ENCODE measurements at regions not wholly inside any gene's neighbourhood (a gene's known extent, or its start where the extent isn't known, plus 50 kb on each side); places are given as distances from the start of the nearest gene placed in this dataset.

DNA sequence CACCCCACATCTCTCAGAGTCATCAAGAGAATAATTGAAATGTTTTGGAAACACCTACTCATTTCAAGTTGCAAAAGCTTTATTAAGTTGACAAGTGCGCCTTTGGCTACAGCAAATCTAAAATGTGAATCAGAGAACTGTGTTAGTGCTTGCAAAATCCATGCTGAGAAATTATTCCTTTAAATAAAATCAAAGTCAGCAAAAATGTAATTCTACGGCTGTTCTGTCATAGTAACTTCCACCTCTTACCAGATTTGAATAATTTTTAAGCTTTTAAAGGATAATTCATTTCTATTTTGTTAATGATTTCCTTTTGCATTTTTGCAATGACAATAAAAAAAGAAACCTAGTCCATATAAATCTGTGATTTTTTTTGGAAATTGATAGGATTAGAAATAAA lies 1779.1 kb downstream of the STIM2 start:
- no peaks in the 10 kb centered on the region for H3K4me1 ChIP-seq (ENCODE audit: control insufficient read depth in 1 of 2, insufficient read depth in 2 of 2, low read length in 2 of 2)

DNA sequence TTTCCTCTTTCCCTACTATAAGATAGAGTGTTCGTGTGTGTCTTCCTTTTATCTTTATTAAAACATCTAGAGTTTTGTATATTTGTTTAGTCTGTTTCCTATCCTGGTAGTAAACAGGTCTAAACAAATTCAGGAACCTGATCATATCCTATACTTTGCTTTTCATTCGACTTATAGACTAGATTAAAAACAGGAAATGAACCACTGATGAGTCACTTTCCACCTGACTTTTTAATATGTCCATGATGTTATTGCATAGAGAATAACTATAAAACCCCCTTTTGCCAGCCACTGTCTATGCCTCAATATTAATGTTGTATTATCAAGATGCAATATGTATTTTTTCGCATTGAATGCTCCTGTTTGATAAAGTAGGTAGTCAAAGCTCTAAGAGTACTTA lies 1794.0 kb downstream of the STIM2 start:
- Histone ChIP-seq H3K27ac (ENCODE audit: low read depth, low read length) (no peak overlapping the region), H3K9ac (ENCODE audit: low read depth in 1 of 2, low read length in 2 of 2) (no peak overlapping the region), H3K4me1 (ENCODE audit: control insufficient read depth in 1 of 2, insufficient read depth in 2 of 2, low read length in 2 of 2) (no peaks in the 10 kb centered on the region), H3K36me3 (ENCODE audit: control insufficient read depth in 1 of 2, insufficient read depth in 2 of 2, low read length in 2 of 2) (no peaks in the 10 kb centered on the region), H3K4me3 (ENCODE audit: low read depth in 1 of 2, low read length in 2 of 2) (no peak overlapping the region), H3K27me3 (ENCODE audit: control insufficient read depth in 1 of 2, insufficient read depth in 2 of 2, low read length in 2 of 2) (no peaks in the 10 kb centered on the region), H3K9me3 (ENCODE audit: control insufficient read depth in 1 of 2, low read length in 2 of 2) (peaks cover 12 to 17% of the 10 kb centered on the region in 2 donors)

More for the DNA sequence above, 1779.1 kb downstream of the STIM2 start:
- Histone ChIP-seq H3K9me3 (ENCODE audit: control insufficient read depth in 1 of 2, low read length in 2 of 2) (peaks cover 0 to 4% of the 10 kb centered on the region in 2 donors), H3K27me3 (ENCODE audit: control insufficient read depth in 1 of 2, insufficient read depth in 2 of 2, low read length in 2 of 2) (no peaks in the 10 kb centered on the region), H3K36me3 (ENCODE audit: control insufficient read depth in 1 of 2, insufficient read depth in 2 of 2, low read length in 2 of 2) (no peaks in the 10 kb centered on the region), H3K9ac (ENCODE audit: low read depth in 1 of 2, low read length in 2 of 2) (no peak overlapping the region), H3K27ac (ENCODE audit: low read depth, low read length) (no peak overlapping the region), H3K4me3 (ENCODE audit: low read depth in 1 of 2, low read length in 2 of 2) (no peak overlapping the region)

DNA sequence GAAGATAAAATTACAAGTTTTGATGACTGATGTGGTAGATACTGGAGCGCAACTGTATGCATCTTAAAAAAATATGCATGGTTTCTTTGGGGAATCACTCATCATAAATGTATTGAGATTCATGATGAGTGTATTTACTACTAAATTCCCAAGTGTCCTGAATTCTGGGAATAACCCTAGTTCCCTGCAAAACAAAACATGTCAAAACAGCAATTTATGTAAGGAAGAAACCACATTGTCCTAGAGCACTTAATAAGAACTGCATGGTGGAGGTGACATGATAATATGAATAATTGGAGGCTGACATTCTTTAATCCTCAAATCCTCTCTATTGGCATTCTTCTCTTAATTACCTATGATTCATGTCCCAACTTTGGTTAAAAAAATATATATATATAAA lies 1804.7 kb downstream of the STIM2 start:
- no peaks in the 10 kb centered on the region for H3K36me3 ChIP-seq (ENCODE audit: control insufficient read depth in 1 of 2, insufficient read depth in 2 of 2, low read length in 2 of 2)
- no peak overlapping the region for H3K4me3 ChIP-seq (ENCODE audit: low read depth in 1 of 2, low read length in 2 of 2)
- no peaks in the 10 kb centered on the region for H3K27me3 ChIP-seq (ENCODE audit: control insufficient read depth in 1 of 2, insufficient read depth in 2 of 2, low read length in 2 of 2)
- H3K9me3 ChIP-seq (ENCODE audit: control insufficient read depth in 1 of 2, low read length in 2 of 2) = no peaks in the 10 kb centered on the region
- no peak overlapping the region for H3K27ac ChIP-seq (ENCODE audit: low read depth, low read length)
- H3K9ac ChIP-seq (ENCODE audit: low read depth in 1 of 2, low read length in 2 of 2) = no peak overlapping the region
- no peaks in the 10 kb centered on the region for H3K4me1 ChIP-seq (ENCODE audit: control insufficient read depth in 1 of 2, insufficient read depth in 2 of 2, low read length in 2 of 2)

DNA sequence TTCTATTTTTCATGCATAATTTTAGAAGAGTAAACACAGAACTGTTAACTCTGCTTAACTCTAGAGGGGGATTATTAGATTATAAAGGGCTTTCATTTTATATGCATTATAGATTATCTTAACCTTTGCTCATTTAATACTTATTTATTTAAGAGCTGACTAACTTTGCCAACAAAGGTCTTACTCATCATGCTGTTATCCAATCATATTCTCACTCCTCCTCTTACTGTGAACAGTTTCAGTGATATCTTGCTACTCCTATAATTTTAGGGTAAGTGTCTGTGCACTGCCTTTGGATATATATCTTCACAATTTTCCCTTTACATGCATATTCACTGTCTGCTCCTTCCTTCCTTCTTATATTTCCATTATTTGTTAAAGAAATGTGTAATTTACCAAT lies 1814.9 kb downstream of the STIM2 start:
- no peak overlapping the region for H3K4me3 ChIP-seq (ENCODE audit: low read depth in 1 of 2, low read length in 2 of 2)
- H3K9ac ChIP-seq (ENCODE audit: low read depth in 1 of 2, low read length in 2 of 2) = no peak overlapping the region
- no peaks in the 10 kb centered on the region for H3K27me3 ChIP-seq (ENCODE audit: control insufficient read depth in 1 of 2, insufficient read depth in 2 of 2, low read length in 2 of 2)
- H3K9me3 ChIP-seq (ENCODE audit: control insufficient read depth in 1 of 2, low read length in 2 of 2) = peaks cover 0 to 4% of the 10 kb centered on the region in 2 donors
- no peaks in the 10 kb centered on the region for H3K36me3 ChIP-seq (ENCODE audit: control insufficient read depth in 1 of 2, insufficient read depth in 2 of 2, low read length in 2 of 2)
- no peaks in the 10 kb centered on the region for H3K4me1 ChIP-seq (ENCODE audit: control insufficient read depth in 1 of 2, insufficient read depth in 2 of 2, low read length in 2 of 2)
- H3K27ac ChIP-seq (ENCODE audit: low read depth, low read length) = no peak overlapping the region

DNA sequence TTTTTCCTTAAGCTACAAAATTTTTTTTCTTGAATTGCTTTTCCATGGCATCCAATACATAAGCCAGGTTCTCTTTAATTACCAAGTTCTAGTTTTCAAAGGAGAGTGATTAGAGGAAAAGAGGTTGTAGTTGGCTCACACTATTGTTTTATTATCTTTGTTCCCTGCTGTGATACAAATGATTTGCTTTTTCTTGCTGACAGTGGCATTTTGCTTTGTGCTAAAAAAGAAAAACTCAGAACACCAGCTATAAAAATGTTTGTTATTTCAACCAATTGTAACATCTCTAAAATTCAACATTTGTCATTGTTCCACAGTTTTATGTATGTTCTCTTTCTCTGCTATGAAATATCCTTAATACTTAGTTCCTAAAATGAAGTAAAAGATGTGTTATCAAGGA lies 1817.2 kb downstream of the STIM2 start:
- H3K27me3 ChIP-seq (ENCODE audit: control insufficient read depth in 1 of 2, insufficient read depth in 2 of 2, low read length in 2 of 2) = no peaks in the 10 kb centered on the region
- H3K4me3 ChIP-seq (ENCODE audit: low read depth in 1 of 2, low read length in 2 of 2) = no peak overlapping the region
- no peaks in the 10 kb centered on the region for H3K9me3 ChIP-seq (ENCODE audit: control insufficient read depth in 1 of 2, low read length in 2 of 2)
- no peaks in the 10 kb centered on the region for H3K36me3 ChIP-seq (ENCODE audit: control insufficient read depth in 1 of 2, insufficient read depth in 2 of 2, low read length in 2 of 2)
- no peak overlapping the region for H3K9ac ChIP-seq (ENCODE audit: low read depth in 1 of 2, low read length in 2 of 2)
- H3K4me1 ChIP-seq (ENCODE audit: control insufficient read depth in 1 of 2, insufficient read depth in 2 of 2, low read length in 2 of 2) = no peaks in the 10 kb centered on the region
- H3K27ac ChIP-seq (ENCODE audit: low read depth, low read length) = no peak overlapping the region

DNA sequence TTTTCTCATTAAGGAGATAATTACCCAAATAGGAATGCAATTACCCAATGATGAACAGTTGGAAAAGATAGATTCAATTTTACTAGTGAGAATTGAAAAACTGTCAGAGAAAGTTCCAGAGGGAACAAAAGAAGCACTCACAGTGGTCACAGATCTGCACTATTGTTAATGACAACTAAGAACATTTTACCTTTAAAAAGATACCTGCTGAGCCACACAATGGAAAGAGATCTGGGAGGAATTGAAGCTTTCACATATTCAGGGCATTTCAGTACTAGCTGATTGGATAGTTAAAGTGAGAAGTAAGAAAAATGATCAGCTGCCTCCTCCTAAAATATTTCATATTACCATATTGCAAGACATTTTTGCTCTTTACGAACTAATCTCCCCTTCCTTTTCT lies 1822.2 kb downstream of the STIM2 start:
- Histone ChIP-seq H3K4me1 (ENCODE audit: control insufficient read depth in 1 of 2, insufficient read depth in 2 of 2, low read length in 2 of 2) (no peaks in the 10 kb centered on the region), H3K9ac (ENCODE audit: low read depth in 1 of 2, low read length in 2 of 2) (no peak overlapping the region), H3K4me3 (ENCODE audit: low read depth in 1 of 2, low read length in 2 of 2) (no peak overlapping the region), H3K9me3 (ENCODE audit: control insufficient read depth in 1 of 2, low read length in 2 of 2) (peaks cover 4 to 6% of the 10 kb centered on the region in 2 donors), H3K27me3 (ENCODE audit: control insufficient read depth in 1 of 2, insufficient read depth in 2 of 2, low read length in 2 of 2) (no peaks in the 10 kb centered on the region), H3K36me3 (ENCODE audit: control insufficient read depth in 1 of 2, insufficient read depth in 2 of 2, low read length in 2 of 2) (no peaks in the 10 kb centered on the region), H3K27ac (ENCODE audit: low read depth, low read length) (no peak overlapping the region)

DNA sequence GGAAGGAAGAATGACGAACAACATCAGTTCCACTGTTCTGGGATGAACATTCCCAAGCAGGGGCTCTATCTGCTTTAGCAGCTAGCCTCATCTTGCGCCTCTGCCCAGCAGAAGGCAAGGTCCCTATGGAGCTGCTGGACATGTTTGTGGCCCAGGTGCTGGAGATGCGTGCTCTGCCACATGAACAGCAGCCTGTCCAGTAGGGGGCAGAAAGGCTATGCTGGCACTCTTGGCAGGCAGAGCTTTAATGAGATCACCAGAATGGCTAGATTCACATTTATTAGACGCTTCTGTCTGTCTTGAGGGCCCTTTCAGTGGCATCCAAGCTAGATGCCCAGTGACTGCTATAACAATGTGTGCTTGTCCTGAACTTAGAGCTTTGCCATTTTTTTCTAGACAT lies 1826.0 kb downstream of the STIM2 start:
- no peaks in the 10 kb centered on the region for H3K36me3 ChIP-seq (ENCODE audit: control insufficient read depth in 1 of 2, insufficient read depth in 2 of 2, low read length in 2 of 2)
- no peak overlapping the region for H3K27ac ChIP-seq (ENCODE audit: low read depth, low read length)
- H3K4me3 ChIP-seq (ENCODE audit: low read depth in 1 of 2, low read length in 2 of 2) = no peak overlapping the region
- H3K27me3 ChIP-seq (ENCODE audit: control insufficient read depth in 1 of 2, insufficient read depth in 2 of 2, low read length in 2 of 2) = no peaks in the 10 kb centered on the region
- H3K9ac ChIP-seq (ENCODE audit: low read depth in 1 of 2, low read length in 2 of 2) = no peak overlapping the region
- peaks cover 4 to 6% of the 10 kb centered on the region in 2 donors for H3K9me3 ChIP-seq (ENCODE audit: control insufficient read depth in 1 of 2, low read length in 2 of 2)
- no peaks in the 10 kb centered on the region for H3K4me1 ChIP-seq (ENCODE audit: control insufficient read depth in 1 of 2, insufficient read depth in 2 of 2, low read length in 2 of 2)

DNA sequence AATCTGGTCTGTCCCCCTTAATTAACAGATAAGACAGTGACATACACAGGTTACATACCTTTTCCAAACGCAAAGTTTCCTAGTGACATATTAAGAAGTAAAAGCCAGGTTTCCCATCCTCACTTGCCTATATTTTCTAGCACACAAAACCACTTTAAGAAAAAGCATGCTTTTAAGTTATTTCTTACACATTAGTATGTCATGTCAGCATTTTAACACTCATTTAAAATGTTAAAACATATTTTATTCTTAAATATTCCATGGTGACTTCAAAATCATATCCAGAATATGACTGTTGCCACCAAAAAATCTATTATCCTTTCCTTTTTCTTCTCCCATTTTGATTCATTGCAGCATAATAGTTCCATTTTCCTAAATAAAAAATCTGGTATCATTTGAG lies 1830.2 kb downstream of the STIM2 start:
- Histone ChIP-seq H3K27ac (ENCODE audit: low read depth, low read length) (no peak overlapping the region), H3K27me3 (ENCODE audit: control insufficient read depth in 1 of 2, insufficient read depth in 2 of 2, low read length in 2 of 2) (no peaks in the 10 kb centered on the region), H3K36me3 (ENCODE audit: control insufficient read depth in 1 of 2, insufficient read depth in 2 of 2, low read length in 2 of 2) (no peaks in the 10 kb centered on the region), H3K4me1 (ENCODE audit: control insufficient read depth in 1 of 2, insufficient read depth in 2 of 2, low read length in 2 of 2) (no peaks in the 10 kb centered on the region), H3K4me3 (ENCODE audit: low read depth in 1 of 2, low read length in 2 of 2) (no peak overlapping the region), H3K9me3 (ENCODE audit: control insufficient read depth in 1 of 2, low read length in 2 of 2) (peaks cover 4 to 6% of the 10 kb centered on the region in 2 donors), H3K9ac (ENCODE audit: low read depth in 1 of 2, low read length in 2 of 2) (no peak overlapping the region)

DNA sequence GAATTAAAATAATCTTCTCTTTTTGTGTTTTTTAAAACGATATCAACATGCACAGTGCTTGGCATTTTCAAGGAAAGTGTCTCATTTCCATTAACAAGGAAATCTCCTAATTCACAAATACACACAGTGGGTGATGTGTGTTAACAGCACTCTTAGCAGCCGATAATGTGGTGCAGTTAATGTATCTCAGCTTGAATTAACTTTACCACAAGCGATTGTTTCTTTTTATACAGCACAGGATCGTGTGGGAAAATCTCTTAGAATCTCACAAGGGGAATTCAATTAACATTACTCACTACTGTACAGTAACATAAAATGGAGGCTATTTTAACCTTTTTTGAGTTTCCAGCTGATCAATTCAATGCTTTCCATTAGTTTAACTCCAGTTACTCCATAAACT lies 1841.9 kb downstream of the STIM2 start:
- Histone ChIP-seq H3K4me1 (ENCODE audit: control insufficient read depth in 1 of 2, insufficient read depth in 2 of 2, low read length in 2 of 2) (no peaks in the 10 kb centered on the region), H3K9ac (ENCODE audit: low read depth in 1 of 2, low read length in 2 of 2) (no peak overlapping the region), H3K4me3 (ENCODE audit: low read depth in 1 of 2, low read length in 2 of 2) (no peak overlapping the region), H3K27ac (ENCODE audit: low read depth, low read length) (no peak overlapping the region), H3K36me3 (ENCODE audit: control insufficient read depth in 1 of 2, insufficient read depth in 2 of 2, low read length in 2 of 2) (no peaks in the 10 kb centered on the region), H3K9me3 (ENCODE audit: control insufficient read depth in 1 of 2, low read length in 2 of 2) (peaks cover 0 to under 1% of the 10 kb centered on the region in 2 donors), H3K27me3 (ENCODE audit: control insufficient read depth in 1 of 2, insufficient read depth in 2 of 2, low read length in 2 of 2) (no peaks in the 10 kb centered on the region)

DNA sequence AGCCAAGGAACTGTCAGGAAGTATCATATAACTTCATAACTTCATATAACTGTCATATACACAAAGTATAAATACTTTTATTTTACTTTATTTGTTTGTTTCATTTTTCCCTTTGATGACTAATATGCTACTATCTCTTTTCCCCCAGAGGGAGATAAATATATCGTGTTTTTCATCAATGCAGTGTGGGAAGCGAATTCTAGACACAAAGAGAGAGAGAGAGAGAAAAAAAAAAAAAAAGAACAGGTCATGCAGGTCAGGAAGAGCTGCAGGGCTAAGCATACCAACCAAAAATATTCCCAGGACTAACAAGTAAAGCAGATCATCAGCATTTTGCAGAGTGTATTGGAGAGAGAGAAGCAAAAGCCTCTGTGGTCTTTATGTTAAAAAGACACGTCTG lies 1849.2 kb downstream of the STIM2 start:
- H3K4me1 ChIP-seq (ENCODE audit: control insufficient read depth in 1 of 2, insufficient read depth in 2 of 2, low read length in 2 of 2) = no peaks in the 10 kb centered on the region
- H3K27ac ChIP-seq (ENCODE audit: low read depth, low read length) = no peak overlapping the region
- H3K9ac ChIP-seq (ENCODE audit: low read depth in 1 of 2, low read length in 2 of 2) = no peak overlapping the region
- no peak overlapping the region for H3K4me3 ChIP-seq (ENCODE audit: low read depth in 1 of 2, low read length in 2 of 2)
- peaks cover 2 to 8% of the 10 kb centered on the region in 2 donors for H3K9me3 ChIP-seq (ENCODE audit: control insufficient read depth in 1 of 2, low read length in 2 of 2)
- no peaks in the 10 kb centered on the region for H3K36me3 ChIP-seq (ENCODE audit: control insufficient read depth in 1 of 2, insufficient read depth in 2 of 2, low read length in 2 of 2)
- H3K27me3 ChIP-seq (ENCODE audit: control insufficient read depth in 1 of 2, insufficient read depth in 2 of 2, low read length in 2 of 2) = no peaks in the 10 kb centered on the region

DNA sequence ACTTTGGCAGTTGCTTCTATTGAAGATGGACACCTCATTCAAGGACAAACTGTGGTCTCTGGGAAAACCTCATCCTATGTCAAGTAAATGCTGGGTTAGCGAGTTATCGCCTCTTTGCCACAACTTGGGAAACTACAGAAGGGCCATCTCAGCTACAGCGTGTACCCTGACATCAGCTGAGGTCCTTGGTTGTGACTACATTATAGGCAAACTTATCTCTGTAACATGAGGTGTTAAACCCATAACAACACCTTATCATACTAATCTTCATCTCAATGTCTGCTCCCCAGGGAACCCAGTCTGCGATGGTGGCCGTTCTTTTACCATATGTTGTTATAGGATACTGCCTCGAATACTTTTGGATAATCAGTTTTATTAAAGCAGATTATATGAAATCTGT lies 1862.7 kb downstream of the STIM2 start:
- H3K27me3 ChIP-seq (ENCODE audit: control insufficient read depth in 1 of 2, insufficient read depth in 2 of 2, low read length in 2 of 2) = no peaks in the 10 kb centered on the region
- no peaks in the 10 kb centered on the region for H3K36me3 ChIP-seq (ENCODE audit: control insufficient read depth in 1 of 2, insufficient read depth in 2 of 2, low read length in 2 of 2)
- no peak overlapping the region for H3K9ac ChIP-seq (ENCODE audit: low read depth in 1 of 2, low read length in 2 of 2)
- H3K4me3 ChIP-seq (ENCODE audit: low read depth in 1 of 2, low read length in 2 of 2) = no peak overlapping the region
- H3K9me3 ChIP-seq (ENCODE audit: control insufficient read depth in 1 of 2, low read length in 2 of 2) = peaks cover 0 to 2% of the 10 kb centered on the region in 2 donors
- no peaks in the 10 kb centered on the region for H3K4me1 ChIP-seq (ENCODE audit: control insufficient read depth in 1 of 2, insufficient read depth in 2 of 2, low read length in 2 of 2)
- no peak overlapping the region for H3K27ac ChIP-seq (ENCODE audit: low read depth, low read length)

All from duodenal mucosa (tissue), 2 donors.